ENCODE measurements at regions not wholly inside any gene's neighbourhood (a gene's known extent, or its start where the extent isn't known, plus 50 kb on each side); places are given as distances from the start of the nearest gene placed in this dataset.

GRCh38 chr15:77837649-77838025 lies 204.9 kb upstream of the LINGO1 start:
- TF ChIP-seq CTCF (conservative IDR thresholded peaks at IDR 0.05 in 1 of 2, IDR thresholded peaks at IDR 0.05 in 1 of 2; ENCODE audit: low read depth in 1 of 2, low read length in 2 of 2) (no peak), EZH2 (IDR thresholded peaks at IDR 0.05; ENCODE audit: low read length, missing control alignments) (no peak)
